ENCODE measurements at regions not wholly inside any gene's neighbourhood (a gene's known extent, or its start where the extent isn't known, plus 50 kb on each side); places are given as distances from the start of the nearest gene placed in this dataset.
"Not testable (repeated sequence)": the region's sequence is repeated elsewhere in the genome, so short reads cannot be mapped to it uniquely, and the experiment has no call there.

DNA sequence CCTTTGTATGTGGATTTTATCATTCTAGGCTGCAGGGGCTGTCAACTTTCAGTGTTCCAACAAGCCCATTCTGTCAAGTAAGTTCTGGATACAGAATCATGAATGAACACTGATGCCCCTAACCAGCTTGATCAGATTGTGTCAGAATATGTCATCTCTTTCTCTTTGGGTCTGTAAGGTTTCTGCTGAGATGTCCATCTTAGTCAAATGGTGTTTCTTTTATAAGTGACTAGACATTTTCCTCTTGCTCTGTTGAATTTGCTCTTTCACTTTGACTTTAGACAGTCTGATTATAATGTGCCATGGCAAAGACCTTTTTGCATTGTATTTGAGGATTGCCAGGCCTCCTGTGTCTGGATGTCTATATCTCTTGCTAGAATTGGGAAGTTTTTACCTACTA, 660.9 kb upstream of the CBLB start:
- intact Hi-C loops (cut with micrococcal nuclease), result loop anchor here (1.0 to 10.0 kb wide), 6 partner anchors 42 to 197 kb away; no protein-coding TSS in a partner anchor
- Mint-ChIP-seq H3K9me3 (peaks cover 34% of the 10 kb centered on the region), H3K4me3 (no peak overlapping the region), H3K4me1 (peaks cover 30% of the 10 kb centered on the region), H3K36me3 (ENCODE audit: low read depth) (peaks cover 13% of the 10 kb centered on the region), H3K27me3 (no peaks in the 10 kb centered on the region), H3K27ac (peak overlapping the region; percentile 31)
- DNase-seq, result peak; percentile 31

DNA sequence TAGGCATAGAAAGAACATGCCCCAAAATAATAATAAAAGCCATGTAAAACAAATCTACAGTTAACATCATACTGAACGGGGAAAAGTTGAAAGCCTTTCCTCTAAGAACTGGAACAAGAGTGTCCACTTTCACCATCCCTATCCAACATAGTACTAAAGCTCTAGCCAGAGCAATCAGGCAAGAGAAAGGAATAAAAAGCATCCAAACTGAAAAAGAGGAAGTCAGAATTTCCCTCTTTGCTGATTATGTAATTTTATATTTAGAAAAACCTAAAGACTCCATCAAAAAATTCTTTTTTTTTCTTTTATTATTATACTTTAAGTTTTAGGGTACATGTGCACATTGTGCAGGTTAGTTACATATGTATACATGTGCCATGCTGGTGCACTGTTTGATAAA, 661.6 kb upstream of the CBLB start:
- Mint-ChIP-seq H3K4me3 (no peak overlapping the region), H3K27ac (no peak overlapping the region), H3K4me1 (peaks cover 30% of the 10 kb centered on the region), H3K27me3 (no peaks in the 10 kb centered on the region), H3K36me3 (ENCODE audit: low read depth) (peaks cover 15% of the 10 kb centered on the region), H3K9me3 (peaks cover 40% of the 10 kb centered on the region)
- intact Hi-C loops (cut with micrococcal nuclease), result loop anchor here (10.0 kb wide), 1 partner anchor 74 kb away; no protein-coding TSS in a partner anchor
- no peak for DNase-seq

DNA sequence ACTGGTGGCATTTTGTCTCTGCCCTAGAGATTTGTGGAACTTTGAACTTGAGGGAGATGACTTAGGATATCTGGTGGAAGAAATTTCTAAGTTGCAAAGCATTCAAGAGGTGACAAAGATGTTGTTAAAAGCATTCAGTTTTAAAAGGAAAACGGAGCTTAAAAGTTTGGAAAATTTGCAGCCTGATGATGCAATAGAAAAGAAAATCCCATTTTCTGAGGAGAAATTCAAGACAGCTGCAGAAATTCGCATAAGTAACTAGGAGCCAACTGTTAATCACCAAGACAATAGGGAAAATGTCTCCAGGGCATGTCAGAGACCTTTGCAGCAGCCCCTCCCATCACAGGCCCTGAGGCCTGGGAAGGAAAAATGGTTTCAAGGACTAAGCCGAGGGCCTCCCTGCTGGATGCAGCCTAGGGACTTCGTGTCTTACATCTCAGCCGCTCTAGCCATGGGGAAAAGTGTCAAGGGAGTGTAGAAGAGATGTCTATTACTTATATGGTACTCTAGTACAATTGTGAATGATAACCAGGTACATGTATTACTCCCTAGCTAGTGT, 663.0 kb upstream of the CBLB start:
- peak; percentile 48 for DNase-seq
- Mint-ChIP-seq H3K4me1 (peaks cover 27% of the 10 kb centered on the region), H3K36me3 (ENCODE audit: low read depth) (peaks cover 18% of the 10 kb centered on the region), H3K9me3 (peaks cover 50% of the 10 kb centered on the region)
- intact Hi-C loops (cut with micrococcal nuclease), result loop anchor here (10.0 kb wide), 1 partner anchor 73 kb away; no protein-coding TSS in a partner anchor
- not testable (repeated sequence) for H3K27me3 Mint-ChIP-seq, H3K27ac Mint-ChIP-seq, H3K4me3 Mint-ChIP-seq

DNA sequence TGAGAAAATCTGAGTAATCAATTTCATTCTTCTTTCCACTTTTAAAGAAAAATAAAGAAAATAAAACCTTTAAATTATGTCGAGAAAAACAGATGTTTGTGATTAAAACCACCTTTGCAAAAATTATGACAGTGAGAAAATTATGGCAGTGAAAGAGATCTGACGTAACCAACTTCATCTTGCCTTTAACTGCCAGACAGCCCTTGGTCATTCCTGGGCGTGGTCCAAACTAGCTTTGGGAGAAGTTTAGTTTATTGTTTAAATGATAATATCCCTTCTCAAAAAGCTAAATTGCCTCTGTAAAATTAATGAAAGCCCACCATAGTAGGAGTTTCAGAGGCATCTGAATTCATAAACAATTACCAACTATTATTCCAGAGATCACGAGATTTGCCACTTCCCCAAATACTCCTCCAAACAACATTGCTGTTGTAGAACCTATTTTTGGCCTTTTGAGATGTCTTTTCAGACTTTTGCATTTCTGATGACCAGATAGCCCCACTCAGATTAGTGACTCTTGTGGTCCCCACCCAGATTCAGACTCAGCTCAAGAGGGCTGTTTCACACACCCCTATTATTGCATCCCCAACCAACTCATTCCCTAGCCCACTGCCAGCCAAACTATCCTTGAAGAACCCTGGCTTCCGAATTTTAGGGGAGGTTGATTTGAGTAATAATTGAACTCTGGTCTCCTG, 664.4 kb upstream of the CBLB start:
- intact Hi-C loops (cut with micrococcal nuclease), result loop anchor here (10.0 kb wide), 1 partner anchor 72 kb away; no protein-coding TSS in a partner anchor
- Mint-ChIP-seq H3K9me3 (peaks cover 53% of the 10 kb centered on the region), H3K27me3 (no peaks in the 10 kb centered on the region), H3K4me3 (no peak overlapping the region), H3K36me3 (ENCODE audit: low read depth) (peaks cover 19% of the 10 kb centered on the region), H3K27ac (peak overlapping the region; percentile 81), H3K4me1 (peaks cover 23% of the 10 kb centered on the region)
- DNase-seq, result peak; percentile 4

DNA sequence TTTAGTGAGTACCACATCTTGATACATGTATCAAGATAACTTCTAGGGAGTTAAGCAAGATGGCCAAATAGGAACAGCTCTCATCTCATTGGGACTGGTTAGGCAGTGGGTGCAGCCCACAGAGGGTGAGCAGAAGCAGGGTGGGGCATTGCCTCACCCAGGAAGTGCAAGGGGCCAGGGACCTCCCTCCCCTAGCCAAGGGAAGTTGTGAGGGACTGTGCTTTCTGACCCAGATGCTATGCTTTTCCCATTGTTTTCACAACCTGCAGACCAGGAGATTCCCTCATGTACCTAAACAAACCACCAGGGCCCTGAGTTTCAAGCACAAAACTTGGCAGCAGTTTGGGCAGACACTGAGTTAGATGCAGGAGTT, 665.0 kb upstream of the CBLB start:
- peaks cover 18% of the 10 kb centered on the region for H3K36me3 Mint-ChIP-seq (ENCODE audit: low read depth)
- peaks cover 20% of the 10 kb centered on the region for H3K4me1 Mint-ChIP-seq
- H3K9me3 Mint-ChIP-seq, result peaks cover 55% of the 10 kb centered on the region
- intact Hi-C loops (cut with micrococcal nuclease), result loop anchor here (1.0 to 10.0 kb wide), 3 partner anchors 59 to 105 kb away; no protein-coding TSS in a partner anchor
- DNase-seq, result peak; percentile 33
- H3K4me3 Mint-ChIP-seq, result no peak overlapping the region
- no peaks in the 10 kb centered on the region for H3K27me3 Mint-ChIP-seq
- H3K27ac Mint-ChIP-seq, result peak overlapping the region; percentile 81

DNA sequence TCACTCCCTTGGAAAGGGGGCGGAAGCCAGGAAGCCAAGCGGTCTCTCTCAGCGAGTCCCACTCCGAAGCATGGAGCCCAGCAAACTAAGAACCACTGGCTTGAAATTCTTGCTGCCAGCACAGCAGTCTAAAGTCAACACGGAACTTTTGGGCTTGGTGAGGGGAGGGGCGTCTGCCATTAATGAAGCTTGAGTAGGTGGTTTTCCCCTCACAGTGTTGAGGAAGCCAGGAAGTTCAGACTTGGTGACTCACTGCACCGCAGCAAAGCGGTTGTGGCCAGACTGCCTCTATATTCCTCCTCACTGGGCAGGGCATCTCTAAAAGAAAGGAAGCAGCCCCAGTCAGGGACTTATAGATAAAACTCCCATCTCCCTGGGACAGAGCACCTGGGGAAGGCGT, 665.4 kb upstream of the CBLB start:
- Mint-ChIP-seq H3K9me3 (peaks cover 54% of the 10 kb centered on the region), H3K27me3 (no peaks in the 10 kb centered on the region), H3K4me1 (peaks cover 17% of the 10 kb centered on the region), H3K36me3 (ENCODE audit: low read depth) (peaks cover 18% of the 10 kb centered on the region), H3K27ac (peak overlapping the region; percentile 81), H3K4me3 (no peak overlapping the region)
- intact Hi-C loops (cut with micrococcal nuclease), result loop anchor here (1.0 to 10.0 kb wide), 3 partner anchors 60 to 106 kb away; no protein-coding TSS in a partner anchor
- DNase-seq, result peak; percentile 81

DNA sequence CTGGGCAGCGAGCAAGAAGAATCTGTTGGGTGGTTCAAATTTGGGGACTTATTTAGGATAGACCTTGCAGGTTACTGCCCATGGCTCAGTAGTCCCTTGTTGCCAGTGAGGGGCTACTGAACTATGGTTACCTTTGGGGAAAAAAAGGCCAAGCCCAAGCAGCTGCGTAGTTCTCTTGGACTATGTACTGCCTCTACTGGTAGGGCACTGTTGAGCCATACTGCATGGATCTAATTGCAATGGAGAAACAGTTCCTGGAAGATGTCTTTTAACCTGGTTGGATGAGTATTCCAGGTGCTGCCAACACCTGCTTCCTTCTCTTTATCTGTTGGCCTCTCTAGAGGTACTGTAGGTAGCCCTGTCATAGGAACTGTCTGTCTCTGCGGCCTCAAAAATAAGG, 671.9 kb upstream of the CBLB start:
- DNase-seq, result no peak
- intact Hi-C loops (cut with micrococcal nuclease), result no loop called here
- no peaks in the 10 kb centered on the region for H3K4me1 Mint-ChIP-seq
- peaks cover 8% of the 10 kb centered on the region for H3K36me3 Mint-ChIP-seq (ENCODE audit: low read depth)
- no peaks in the 10 kb centered on the region for H3K27me3 Mint-ChIP-seq
- no peak overlapping the region for H3K27ac Mint-ChIP-seq
- H3K4me3 Mint-ChIP-seq, result no peak overlapping the region
- peaks cover 49% of the 10 kb centered on the region for H3K9me3 Mint-ChIP-seq

DNA sequence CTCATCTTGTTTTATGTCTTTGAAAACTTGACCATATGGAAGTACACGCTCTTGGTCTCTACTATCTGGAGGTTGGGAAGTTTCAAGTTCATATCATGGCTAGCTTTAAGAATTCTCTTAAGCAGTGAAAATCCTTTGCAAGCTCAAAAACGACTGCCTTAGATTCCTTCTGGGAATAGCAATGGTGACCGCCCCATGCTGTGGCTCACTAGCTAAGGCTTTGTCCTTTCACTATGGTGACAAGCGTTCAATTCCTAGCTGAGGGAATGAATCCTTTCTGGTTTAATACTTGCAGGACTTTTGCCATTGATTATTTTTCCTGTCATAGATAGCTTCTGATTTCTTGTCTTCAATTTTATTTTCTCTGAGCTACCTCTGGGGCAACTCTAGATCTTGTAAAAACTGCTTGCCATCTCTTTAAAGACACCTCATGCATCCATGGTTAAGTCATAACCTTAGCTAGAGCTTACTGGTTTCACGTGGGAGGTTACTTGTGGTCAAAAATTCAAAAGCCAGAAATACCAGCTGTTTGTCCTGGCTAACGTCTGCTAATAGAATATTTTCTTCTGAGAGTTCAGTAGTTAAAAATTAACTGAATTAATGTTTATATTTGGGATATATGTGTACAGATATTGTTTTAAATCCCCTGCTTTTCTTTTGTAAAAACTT, 673.4 kb upstream of the CBLB start:
- Mint-ChIP-seq H3K27me3 (no peaks in the 10 kb centered on the region), H3K9me3 (peaks cover 48% of the 10 kb centered on the region), H3K4me3 (no peak overlapping the region), H3K36me3 (ENCODE audit: low read depth) (peaks cover 2% of the 10 kb centered on the region), H3K4me1 (no peaks in the 10 kb centered on the region), H3K27ac (no peak overlapping the region)
- no peak for DNase-seq
- intact Hi-C loops (cut with micrococcal nuclease), result no loop called here

DNA sequence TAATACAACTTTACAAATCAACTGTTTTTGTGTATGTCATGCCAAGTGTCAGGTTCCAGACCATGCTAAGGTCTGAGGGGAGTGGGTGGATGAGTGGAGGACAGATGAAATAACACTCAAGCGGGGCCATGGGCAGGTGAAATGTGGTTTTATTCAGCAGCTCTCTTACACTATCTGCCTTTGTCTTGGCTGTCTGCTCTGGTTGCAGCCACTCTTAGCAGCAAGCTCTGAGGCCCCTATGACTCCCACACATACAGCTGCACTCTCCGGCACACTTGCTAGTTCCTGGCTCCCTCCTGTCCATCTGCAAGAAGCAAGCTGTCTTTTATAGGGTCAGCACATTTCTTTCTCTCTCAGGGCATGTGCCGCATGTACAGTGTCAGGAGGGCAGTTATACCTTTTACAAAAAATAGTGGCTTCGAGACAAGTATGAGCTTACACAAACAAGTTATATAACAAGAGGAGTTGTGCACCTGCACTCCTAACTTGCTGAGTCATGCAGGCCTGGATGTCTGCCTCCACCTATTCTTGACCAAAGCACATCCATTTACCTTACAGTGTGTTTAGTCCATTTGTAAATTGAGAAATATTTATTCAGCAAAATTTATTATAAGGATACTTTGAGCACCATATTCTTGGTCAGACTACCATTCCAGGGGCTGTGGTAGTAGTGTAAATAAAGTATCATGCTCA, 683.7 kb upstream of the CBLB start:
- Mint-ChIP-seq H3K4me1 (no peaks in the 10 kb centered on the region), H3K27me3 (no peaks in the 10 kb centered on the region), H3K36me3 (ENCODE audit: low read depth) (no peaks in the 10 kb centered on the region), H3K27ac (no peak overlapping the region), H3K9me3 (peaks cover 14% of the 10 kb centered on the region), H3K4me3 (no peak overlapping the region)
- DNase-seq, result no peak
- intact Hi-C loops (cut with micrococcal nuclease), result no loop called here

DNA sequence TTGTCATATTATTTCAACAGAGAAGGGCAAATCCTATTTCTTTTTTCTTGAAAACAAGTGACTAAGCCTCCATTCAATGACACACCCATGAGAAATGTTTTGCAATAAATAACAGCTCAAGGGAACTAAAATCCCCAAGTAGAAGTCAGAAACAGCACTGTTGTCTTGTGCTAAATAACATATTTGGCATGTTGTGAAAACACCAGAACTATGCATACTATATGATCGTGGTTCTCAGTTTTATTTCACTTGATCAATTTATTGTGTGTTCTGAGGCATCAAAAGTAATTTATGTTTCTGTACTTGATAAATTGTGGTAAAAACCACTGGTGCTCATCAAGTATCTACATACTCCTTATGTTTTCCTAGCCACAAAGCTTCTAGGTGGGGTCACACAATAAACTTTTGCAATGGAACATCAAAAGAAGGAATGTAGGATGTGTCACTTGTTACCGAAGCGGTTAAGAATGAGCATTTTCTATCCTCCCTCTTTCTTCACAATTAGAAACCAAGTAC, 691.7 kb upstream of the CBLB start:
- Mint-ChIP-seq H3K36me3 (ENCODE audit: low read depth) (no peaks in the 10 kb centered on the region), H3K4me3 (no peak overlapping the region), H3K9me3 (peaks cover 8% of the 10 kb centered on the region), H3K27me3 (no peaks in the 10 kb centered on the region), H3K27ac (peak overlapping the region; percentile 58), H3K4me1 (peaks cover 4% of the 10 kb centered on the region)
- DNase-seq, result no peak
- intact Hi-C loops (cut with micrococcal nuclease), result loop anchor here (1.0 kb wide), 1 partner anchor 49 kb away; no protein-coding TSS in a partner anchor

DNA sequence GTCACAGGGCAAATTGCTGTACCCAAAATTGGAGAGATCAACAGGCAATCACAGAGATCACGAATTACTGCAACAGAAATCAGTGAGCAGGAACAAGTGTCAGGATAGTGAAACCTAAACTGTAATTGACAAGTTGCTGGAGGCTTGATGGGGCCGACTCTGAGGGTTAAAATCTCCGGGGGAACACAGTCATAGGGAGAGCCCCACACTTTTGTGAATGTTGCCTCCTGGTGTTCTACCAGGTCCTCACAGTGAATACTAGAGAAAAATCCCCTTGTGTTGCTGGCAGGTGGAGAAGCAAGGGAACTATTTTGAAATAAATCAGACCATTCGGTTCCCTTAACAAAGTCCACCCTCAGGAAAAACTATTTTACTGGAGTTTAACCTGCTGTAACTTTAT, 697.5 kb upstream of the CBLB start:
- intact Hi-C loops (cut with micrococcal nuclease), result no loop called here
- Mint-ChIP-seq H3K9me3 (peaks cover 3% of the 10 kb centered on the region), H3K27me3 (peaks cover 2% of the 10 kb centered on the region), H3K4me1 (peaks cover 4% of the 10 kb centered on the region), H3K4me3 (no peak overlapping the region), H3K36me3 (ENCODE audit: low read depth) (no peaks in the 10 kb centered on the region), H3K27ac (no peak overlapping the region)
- no peak for DNase-seq

DNA sequence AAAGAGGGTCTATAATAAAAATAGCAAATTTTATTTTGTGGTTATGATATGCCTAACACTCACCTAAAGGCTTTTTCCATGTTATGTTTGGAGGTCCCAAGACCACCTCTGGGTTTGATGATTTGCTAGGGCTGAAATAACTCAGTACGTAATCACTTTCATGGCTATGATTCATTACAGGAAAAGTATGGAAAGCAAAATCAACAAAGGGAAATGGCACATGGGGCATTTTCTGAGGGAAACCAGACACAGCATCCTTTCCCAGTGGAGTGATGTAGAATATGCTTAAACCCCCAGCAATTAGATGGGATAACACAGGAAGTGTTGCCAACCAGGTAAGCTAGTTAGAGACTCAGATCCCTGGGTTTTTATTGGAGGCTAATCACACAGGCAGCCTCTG, 701.6 kb upstream of the CBLB start:
- no peak overlapping the region for H3K27ac Mint-ChIP-seq
- peaks cover 6% of the 10 kb centered on the region for H3K4me1 Mint-ChIP-seq
- no peaks in the 10 kb centered on the region for H3K36me3 Mint-ChIP-seq (ENCODE audit: low read depth)
- H3K27me3 Mint-ChIP-seq, result peaks cover 2% of the 10 kb centered on the region
- H3K4me3 Mint-ChIP-seq, result no peak overlapping the region
- intact Hi-C loops (cut with micrococcal nuclease), result no loop called here
- DNase-seq, result no peak
- H3K9me3 Mint-ChIP-seq, result peaks cover 7% of the 10 kb centered on the region

DNA sequence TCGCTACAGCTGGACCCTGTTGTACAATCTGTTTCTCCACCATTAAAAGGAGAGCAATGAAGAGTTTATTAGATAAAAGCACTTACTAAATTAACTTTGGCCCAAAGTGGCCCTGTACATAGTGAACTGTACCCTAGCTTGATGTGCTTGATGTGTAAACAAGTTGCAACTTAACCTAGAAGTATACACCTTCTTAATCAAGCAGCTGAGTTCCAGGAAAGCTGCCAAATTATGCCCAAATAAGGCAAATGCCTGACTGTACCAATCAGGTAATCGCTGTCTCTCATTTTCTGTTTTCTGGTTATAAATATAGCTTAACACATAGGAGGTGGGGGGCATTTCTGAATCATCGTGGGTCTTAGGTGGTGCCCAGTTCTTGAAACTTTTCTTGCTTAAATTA, 704.8 kb upstream of the CBLB start:
- DNase-seq, result no peak
- peaks cover 2% of the 10 kb centered on the region for H3K4me1 Mint-ChIP-seq
- H3K9me3 Mint-ChIP-seq, result peaks cover 9% of the 10 kb centered on the region
- H3K27ac Mint-ChIP-seq, result no peak overlapping the region
- no peaks in the 10 kb centered on the region for H3K36me3 Mint-ChIP-seq (ENCODE audit: low read depth)
- intact Hi-C loops (cut with micrococcal nuclease), result no loop called here
- no peak overlapping the region for H3K4me3 Mint-ChIP-seq
- H3K27me3 Mint-ChIP-seq, result no peaks in the 10 kb centered on the region
